ENCODE measurements at regions not wholly inside any gene's neighbourhood (a gene's known extent, or its start where the extent isn't known, plus 50 kb on each side); places are given as distances from the start of the nearest gene placed in this dataset.

GRCh38 chr11:25958045-25958444, 373.9 kb upstream of the ANO3 start:
- no peaks in the 10 kb centered on the region for H3K9me3 ChIP-seq

GRCh38 chr11:25961539-25961938, 370.4 kb upstream of the ANO3 start:
- intact Hi-C loops (cut with DNase I; ENCODE audit: low total_unique reads), result no loop called here
- Histone ChIP-seq H3K4me1 (no peaks in the 10 kb centered on the region), H3K27ac (no peak overlapping the region), H3K9me3 (no peaks in the 10 kb centered on the region), H3K4me3 (no peak overlapping the region), H3K27me3 (no peaks in the 10 kb centered on the region), H3K36me3 (no peaks in the 10 kb centered on the region)
- TF ChIP-seq CTCF (IDR thresholded peaks at IDR 0.05), result no peak
- no peak for DNase-seq

More at GRCh38 chr11:25958045-25958444, 373.9 kb upstream of the ANO3 start:
- Histone ChIP-seq H3K27ac (no peak overlapping the region), H3K4me3 (no peak overlapping the region), H3K36me3 (no peaks in the 10 kb centered on the region), H3K27me3 (no peaks in the 10 kb centered on the region), H3K4me1 (no peaks in the 10 kb centered on the region)
- TF ChIP-seq CTCF (IDR thresholded peaks at IDR 0.05), result no peak
- DNase-seq, result no peak
- intact Hi-C loops (cut with DNase I; ENCODE audit: low total_unique reads), result no loop called here

GRCh38 chr11:25970726-25971508, 361.0 kb upstream of the ANO3 start:
- DNase-seq, result no peak
- intact Hi-C loops (cut with DNase I; ENCODE audit: low total_unique reads), result no loop called here
- Histone ChIP-seq H3K27ac (no peak overlapping the region), H3K4me3 (no peak overlapping the region), H3K27me3 (no peaks in the 10 kb centered on the region), H3K4me1 (no peaks in the 10 kb centered on the region), H3K9me3 (no peaks in the 10 kb centered on the region), H3K36me3 (no peaks in the 10 kb centered on the region)
- TF ChIP-seq CTCF (IDR thresholded peaks at IDR 0.05), result no peak

GRCh38 chr11:25980091-25980490, 351.8 kb upstream of the ANO3 start:
- DNase-seq, result no peak
- H3K36me3 ChIP-seq, result no peaks in the 10 kb centered on the region
- no peak for TF ChIP-seq CTCF (IDR thresholded peaks at IDR 0.05)
- no peaks in the 10 kb centered on the region for H3K27me3 ChIP-seq
- H3K27ac ChIP-seq, result no peak overlapping the region
- intact Hi-C loops (cut with DNase I; ENCODE audit: low total_unique reads), result loop anchor here (5.0 kb wide), 2 partner anchors 247 to 297 kb away; no protein-coding TSS in a partner anchor
- H3K4me1 ChIP-seq, result no peaks in the 10 kb centered on the region
- H3K4me3 ChIP-seq, result no peak overlapping the region
- no peaks in the 10 kb centered on the region for H3K9me3 ChIP-seq

- Histone ChIP-seq H3K27me3 (no peaks in the 10 kb centered on the region), H3K36me3 (no peaks in the 10 kb centered on the region), H3K27ac (no peak overlapping the region), H3K4me1 (no peaks in the 10 kb centered on the region), H3K4me3 (no peak overlapping the region), H3K9me3 (no peaks in the 10 kb centered on the region)
- intact Hi-C loops (cut with DNase I; ENCODE audit: low total_unique reads), result loop anchor here (5.0 kb wide), 2 partner anchors 245 to 295 kb away; no protein-coding TSS in a partner anchor
- peak; percentile 57 to 67 for TF ChIP-seq CTCF (IDR thresholded peaks at IDR 0.05)
- no peak for DNase-seq
Measured at GRCh38 chr11:25981998-25982397, 349.9 kb upstream of the ANO3 start.
